ENCODE measurements at regions not wholly inside any gene's neighbourhood (a gene's known extent, or its start where the extent isn't known, plus 50 kb on each side); places are given as distances from the start of the nearest gene placed in this dataset.

DNA sequence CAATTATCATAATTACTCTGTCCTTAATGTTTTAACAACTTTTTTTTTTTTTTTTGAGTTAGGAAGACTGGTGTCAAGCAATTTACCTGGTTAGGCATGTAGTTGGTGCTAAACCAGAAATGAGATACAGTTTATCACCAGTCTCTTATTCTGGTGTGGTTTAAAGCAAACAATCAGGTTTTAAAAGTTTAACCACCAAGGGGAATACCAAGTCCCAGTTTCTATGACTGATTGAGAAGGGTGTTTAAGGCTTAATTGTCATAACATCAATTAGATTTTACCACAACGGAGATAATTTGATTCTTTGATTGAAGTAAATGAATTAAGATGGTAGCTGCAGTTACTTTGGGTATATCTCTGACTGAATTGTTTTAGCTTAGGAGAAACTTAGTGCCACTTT, 197.8 kb downstream of the TFAP2B start:
- TF ChIP-seq GATA2 (IDR thresholded peaks at IDR 0.05; ENCODE audit: low read depth, low read length) (no peak), GATA3 (IDR thresholded peaks at IDR 0.05; ENCODE audit: low read depth, low read length) (no peak)

All from SH-SY5Y (cell line).